DMS153 treated with DMSO at 0.1 percent for 48 hours (cell line): ENCODE measurements at regions not wholly inside any gene's neighbourhood (a gene's known extent, or its start where the extent isn't known, plus 50 kb on each side); places are given as distances from the start of the nearest gene placed in this dataset.

ENCODE experiments used
- DNase-seq: peaks from one replicate; lab custom pipeline; 2025; ENCODE audit not compliant: unreplicated experiment; lab: John Stamatoyannopoulos, UW

DNA sequence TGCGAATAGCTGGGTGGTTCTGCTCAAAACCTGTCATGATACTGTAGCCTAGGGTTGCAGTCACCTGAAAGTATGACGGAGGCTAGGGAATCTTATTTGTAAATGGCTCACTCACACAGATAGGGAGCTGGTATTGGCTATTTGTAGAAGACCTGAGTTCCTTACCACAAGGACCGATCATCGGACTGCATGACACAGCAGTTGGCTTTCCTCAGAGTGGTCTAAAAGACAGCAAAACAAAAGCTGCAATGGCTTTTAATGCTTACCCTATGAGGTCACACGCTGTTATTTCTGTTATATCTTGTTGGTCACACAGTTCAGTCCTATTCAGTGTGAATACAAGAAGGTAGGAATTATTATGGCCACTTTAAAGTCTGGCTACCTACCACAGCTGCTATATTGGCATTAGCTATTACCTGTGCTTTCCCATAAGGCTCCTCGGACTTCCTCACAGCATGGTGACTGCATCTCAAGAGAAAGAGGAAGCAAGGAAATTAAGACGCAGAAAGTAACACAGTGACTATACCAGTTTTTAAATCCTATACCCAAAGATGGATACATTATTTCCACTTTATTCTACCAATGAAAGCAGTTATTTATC lies 68.4 kb upstream of the LRRC7 start:
- no peak for DNase-seq

DNA sequence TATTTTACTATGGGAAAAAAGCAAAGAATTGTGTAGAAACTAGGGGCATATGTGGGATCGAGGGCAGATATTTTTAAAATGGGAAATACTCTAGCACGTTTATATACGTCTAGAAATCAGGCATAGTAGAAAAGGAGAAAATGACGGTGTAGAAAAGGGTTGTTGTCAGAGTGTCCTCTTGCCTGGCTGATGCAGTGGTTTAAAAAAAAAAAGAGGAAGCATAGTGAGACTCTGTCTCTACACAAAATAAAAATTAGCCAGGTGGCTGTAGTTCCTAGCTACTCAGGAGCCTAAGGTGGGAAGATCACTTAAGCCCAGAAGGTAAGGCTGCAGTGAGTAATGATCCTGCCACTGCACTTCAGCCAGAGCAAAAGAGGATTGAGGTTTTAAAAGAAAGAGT lies 64.7 kb upstream of the LRRC7 start:
- DNase-seq = no peak

DNA sequence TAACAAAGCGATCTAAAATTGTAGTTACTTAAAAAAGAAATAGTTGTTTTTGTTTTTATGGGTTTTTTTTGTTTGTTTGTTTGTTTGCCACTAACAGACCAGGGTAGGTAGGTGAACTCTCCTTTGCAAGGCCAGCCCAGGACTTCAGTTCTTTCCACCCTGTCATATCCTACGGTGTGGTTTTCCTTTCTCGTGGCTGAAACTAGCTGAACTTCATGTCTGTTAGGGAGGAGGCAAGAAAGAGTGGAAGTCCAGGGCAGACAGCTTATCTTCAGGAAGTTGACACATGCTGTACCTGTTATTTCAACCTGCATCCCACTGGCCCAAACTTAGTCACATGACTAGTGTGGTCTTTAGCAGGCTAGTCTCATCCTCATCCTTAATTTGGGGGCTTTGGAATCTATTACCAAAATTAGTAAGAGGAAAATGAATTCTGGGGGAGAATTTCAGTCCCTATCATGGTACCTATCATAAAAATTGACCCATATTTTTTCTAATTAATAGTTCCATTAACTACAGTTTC lies 62.9 kb upstream of the LRRC7 start:
- no peak for DNase-seq

DNA sequence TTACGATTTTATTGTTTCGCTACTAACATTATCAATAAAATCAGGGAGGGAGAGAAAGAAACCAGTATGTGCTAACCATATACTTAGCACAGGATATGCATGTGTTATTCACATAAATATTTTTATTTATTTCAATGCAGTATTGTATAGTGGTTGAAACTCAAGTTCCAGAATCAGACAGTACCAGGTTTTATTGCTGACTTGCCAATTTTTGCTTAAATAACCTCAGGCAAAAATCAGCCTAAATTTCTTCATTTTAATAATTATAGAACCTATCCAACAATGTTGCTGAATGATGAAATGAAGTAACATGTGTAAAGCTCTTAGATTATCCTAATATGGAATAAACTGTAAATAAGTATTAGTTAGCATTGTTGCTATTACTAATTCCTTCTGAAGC lies 61.4 kb upstream of the LRRC7 start:
- no peak for DNase-seq

GRCh38 chr1:69506721-69507120 lies 61.0 kb upstream of the LRRC7 start:
- no peak for DNase-seq

DNA sequence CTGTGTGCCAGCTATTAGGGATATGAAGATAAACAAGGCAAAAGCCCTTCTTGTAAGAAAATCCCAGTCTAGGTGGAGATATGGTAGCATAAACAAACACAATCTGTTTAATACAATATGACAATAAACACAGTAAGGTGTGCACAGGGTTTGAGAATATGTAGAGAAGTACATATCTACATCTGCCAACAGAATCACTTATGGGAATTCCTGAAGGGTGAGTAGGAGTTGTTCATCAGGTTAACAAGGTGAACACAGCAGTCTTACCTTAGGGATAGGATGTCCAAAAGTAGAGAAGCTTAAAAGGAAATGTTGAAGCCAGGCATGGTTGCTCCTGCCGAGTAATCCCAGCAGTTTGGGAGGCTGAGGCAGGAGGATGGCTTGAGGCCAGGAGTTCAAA lies 57.7 kb upstream of the LRRC7 start:
- no peak for DNase-seq

- no peak for DNase-seq
Measured at GRCh38 chr1:69511426-69512192, 56.1 kb upstream of the LRRC7 start.

DNA sequence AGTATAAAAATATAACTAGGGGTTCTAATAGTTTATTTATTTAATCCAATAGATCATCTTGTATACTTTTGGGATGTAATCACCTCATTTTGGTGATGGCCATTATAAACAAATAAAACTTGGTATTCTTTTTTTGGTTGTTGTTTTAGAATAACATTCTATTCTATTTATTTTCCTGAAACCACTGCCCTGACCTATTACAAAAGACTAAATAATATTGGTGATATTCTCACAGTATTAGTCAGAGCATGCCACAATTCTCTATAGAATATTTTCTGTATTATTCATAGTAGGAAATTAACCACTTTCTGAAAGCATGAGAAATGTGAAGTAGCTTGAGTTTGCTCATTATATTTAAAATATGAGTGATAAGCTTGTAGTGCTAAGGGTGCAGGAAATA lies 54.1 kb upstream of the LRRC7 start:
- no peak for DNase-seq
